ENCODE measurements at regions not wholly inside any gene's neighbourhood (a gene's known extent, or its start where the extent isn't known, plus 50 kb on each side); places are given as distances from the start of the nearest gene placed in this dataset.

- no CpG with 5 or more reads among the region's 3 CpGs for WGBS (ENCODE audit: extremely low coverage, insufficient coverage, low lambda C conversion rate)
- Histone ChIP-seq H3K9ac (ENCODE audit: low read length) (no peak overlapping the region), H3K79me1 (ENCODE audit: low read length) (no peaks in the 10 kb centered on the region), H2AK5ac (ENCODE audit: low read length) (no peak overlapping the region), H4K5ac (ENCODE audit: low read length) (no peak overlapping the region), H3K4me2 (ENCODE audit: low read length) (no peak overlapping the region), H3K79me2 (ENCODE audit: control insufficient read depth, insufficient read depth, low read length) (no peaks in the 10 kb centered on the region), H3K36me3 (ENCODE audit: control insufficient read depth, insufficient read depth, low read length) (no peaks in the 10 kb centered on the region), H2BK15ac (replicated peaks; ENCODE audit: low read depth) (no peak overlapping the region), H3K4ac (ENCODE audit: low read depth, low read length) (no peak overlapping the region), H2BK5ac (ENCODE audit: low read length) (no peak overlapping the region), H3K27ac (ENCODE audit: low read depth, low read length) (no peak overlapping the region), H3K56ac (ENCODE audit: low read length) (no peak overlapping the region), H3K27me3 (ENCODE audit: insufficient read depth, low read length, poor library complexity) (no peaks in the 10 kb centered on the region), H3K23ac (ENCODE audit: low read length) (no peak overlapping the region), H3K4me3 (ENCODE audit: low read length) (no peak overlapping the region), H4K8ac (ENCODE audit: low read depth, low read length) (no peak overlapping the region), H3K4me1 (ENCODE audit: control insufficient read depth, low read depth, low read length) (no peaks in the 10 kb centered on the region), H3K18ac (ENCODE audit: low read length) (no peak overlapping the region), H2BK120ac (ENCODE audit: low read depth, low read length) (no peak overlapping the region)
- DNase-seq, result no peak
These were observed 101.3 kb upstream of the CACNA2D3 start for GRCh38 chr3:54021071-54021470.

GRCh38 chr3:54020436-54020835 is 101.9 kb upstream of the CACNA2D3 start:
- DNase-seq, result no peak
- H3K18ac ChIP-seq (ENCODE audit: low read length), result no peak overlapping the region
- no peak overlapping the region for H2AK5ac ChIP-seq (ENCODE audit: low read length)
- H2BK5ac ChIP-seq (ENCODE audit: low read length), result no peak overlapping the region
- H3K4me2 ChIP-seq (ENCODE audit: low read length), result no peak overlapping the region
- no peaks in the 10 kb centered on the region for H3K27me3 ChIP-seq (ENCODE audit: insufficient read depth, low read length, poor library complexity)
- no peaks in the 10 kb centered on the region for H3K79me2 ChIP-seq (ENCODE audit: control insufficient read depth, insufficient read depth, low read length)
- no peak overlapping the region for H3K27ac ChIP-seq (ENCODE audit: low read depth, low read length)
- no peak overlapping the region for H2BK15ac ChIP-seq (replicated peaks; ENCODE audit: low read depth)
- H3K23ac ChIP-seq (ENCODE audit: low read length), result no peak overlapping the region
- H4K8ac ChIP-seq (ENCODE audit: low read depth, low read length), result no peak overlapping the region
- H3K9ac ChIP-seq (ENCODE audit: low read length), result no peak overlapping the region
- no peaks in the 10 kb centered on the region for H3K79me1 ChIP-seq (ENCODE audit: low read length)
- no peaks in the 10 kb centered on the region for H3K4me1 ChIP-seq (ENCODE audit: control insufficient read depth, low read depth, low read length)
- no peaks in the 10 kb centered on the region for H3K36me3 ChIP-seq (ENCODE audit: control insufficient read depth, insufficient read depth, low read length)
- H3K4me3 ChIP-seq (ENCODE audit: low read length), result no peak overlapping the region
- no peak overlapping the region for H4K5ac ChIP-seq (ENCODE audit: low read length)
- no peak overlapping the region for H2BK120ac ChIP-seq (ENCODE audit: low read depth, low read length)
- no peak overlapping the region for H3K56ac ChIP-seq (ENCODE audit: low read length)
- H3K4ac ChIP-seq (ENCODE audit: low read depth, low read length), result no peak overlapping the region
- WGBS (ENCODE audit: extremely low coverage, insufficient coverage, low lambda C conversion rate), result no CpG with 5 or more reads among the region's 3 CpGs

GRCh38 chr3:54014067-54014466 is 108.3 kb upstream of the CACNA2D3 start:
- Histone ChIP-seq H3K9ac (ENCODE audit: low read length) (no peak overlapping the region), H3K36me3 (ENCODE audit: control insufficient read depth, insufficient read depth, low read length) (no peaks in the 10 kb centered on the region), H2AK5ac (ENCODE audit: low read length) (no peak overlapping the region), H3K27ac (ENCODE audit: low read depth, low read length) (no peak overlapping the region), H2BK120ac (ENCODE audit: low read depth, low read length) (no peak overlapping the region), H3K79me1 (ENCODE audit: low read length) (no peaks in the 10 kb centered on the region), H2BK5ac (ENCODE audit: low read length) (no peak overlapping the region), H3K18ac (ENCODE audit: low read length) (no peak overlapping the region), H3K4me2 (ENCODE audit: low read length) (no peak overlapping the region), H2BK15ac (replicated peaks; ENCODE audit: low read depth) (no peak overlapping the region), H3K23ac (ENCODE audit: low read length) (no peak overlapping the region), H3K4me3 (ENCODE audit: low read length) (no peak overlapping the region), H3K79me2 (ENCODE audit: control insufficient read depth, insufficient read depth, low read length) (no peaks in the 10 kb centered on the region), H3K56ac (ENCODE audit: low read length) (no peak overlapping the region), H3K4me1 (ENCODE audit: control insufficient read depth, low read depth, low read length) (no peaks in the 10 kb centered on the region), H4K8ac (ENCODE audit: low read depth, low read length) (no peak overlapping the region), H3K4ac (ENCODE audit: low read depth, low read length) (no peak overlapping the region), H4K5ac (ENCODE audit: low read length) (no peak overlapping the region), H3K27me3 (ENCODE audit: insufficient read depth, low read length, poor library complexity) (no peaks in the 10 kb centered on the region)
- DNase-seq, result no peak
- no CpG with 5 or more reads among the region's 3 CpGs for WGBS (ENCODE audit: extremely low coverage, insufficient coverage, low lambda C conversion rate)

- Histone ChIP-seq H3K18ac (ENCODE audit: low read length) (no peak overlapping the region), H2BK5ac (ENCODE audit: low read length) (no peak overlapping the region), H3K9ac (ENCODE audit: low read length) (no peak overlapping the region), H4K8ac (ENCODE audit: low read depth, low read length) (no peak overlapping the region), H4K5ac (ENCODE audit: low read length) (no peak overlapping the region), H3K4ac (ENCODE audit: low read depth, low read length) (no peak overlapping the region), H3K4me3 (ENCODE audit: low read length) (no peak overlapping the region), H2AK5ac (ENCODE audit: low read length) (no peak overlapping the region), H2BK120ac (ENCODE audit: low read depth, low read length) (no peak overlapping the region), H2BK15ac (replicated peaks; ENCODE audit: low read depth) (no peak overlapping the region), H3K27ac (ENCODE audit: low read depth, low read length) (no peak overlapping the region), H3K79me1 (ENCODE audit: low read length) (no peaks in the 10 kb centered on the region), H3K36me3 (ENCODE audit: control insufficient read depth, insufficient read depth, low read length) (no peaks in the 10 kb centered on the region), H3K4me1 (ENCODE audit: control insufficient read depth, low read depth, low read length) (no peaks in the 10 kb centered on the region), H3K79me2 (ENCODE audit: control insufficient read depth, insufficient read depth, low read length) (no peaks in the 10 kb centered on the region), H3K56ac (ENCODE audit: low read length) (no peak overlapping the region), H3K4me2 (ENCODE audit: low read length) (no peak overlapping the region), H3K27me3 (ENCODE audit: insufficient read depth, low read length, poor library complexity) (no peaks in the 10 kb centered on the region), H3K23ac (ENCODE audit: low read length) (no peak overlapping the region)
- DNase-seq, result no peak
- no CpG with 5 or more reads among the region's 2 CpGs for WGBS (ENCODE audit: extremely low coverage, insufficient coverage, low lambda C conversion rate)
These were observed 113.6 kb upstream of the CACNA2D3 start for GRCh38 chr3:54008744-54009143.

GRCh38 chr3:54008099-54008498 is 114.3 kb upstream of the CACNA2D3 start:
- no peaks in the 10 kb centered on the region for H3K36me3 ChIP-seq (ENCODE audit: control insufficient read depth, insufficient read depth, low read length)
- WGBS (ENCODE audit: extremely low coverage, insufficient coverage, low lambda C conversion rate), result no CpG with 5 or more reads among the region's 6 CpGs
- no peak overlapping the region for H2BK15ac ChIP-seq (replicated peaks; ENCODE audit: low read depth)
- no peak overlapping the region for H3K4me3 ChIP-seq (ENCODE audit: low read length)
- H2BK120ac ChIP-seq (ENCODE audit: low read depth, low read length), result no peak overlapping the region
- DNase-seq, result no peak
- no peak overlapping the region for H3K27ac ChIP-seq (ENCODE audit: low read depth, low read length)
- no peaks in the 10 kb centered on the region for H3K79me2 ChIP-seq (ENCODE audit: control insufficient read depth, insufficient read depth, low read length)
- H4K8ac ChIP-seq (ENCODE audit: low read depth, low read length), result no peak overlapping the region
- H3K23ac ChIP-seq (ENCODE audit: low read length), result no peak overlapping the region
- H3K27me3 ChIP-seq (ENCODE audit: insufficient read depth, low read length, poor library complexity), result no peaks in the 10 kb centered on the region
- H3K4me2 ChIP-seq (ENCODE audit: low read length), result no peak overlapping the region
- no peak overlapping the region for H4K5ac ChIP-seq (ENCODE audit: low read length)
- H2BK5ac ChIP-seq (ENCODE audit: low read length), result no peak overlapping the region
- no peak overlapping the region for H2AK5ac ChIP-seq (ENCODE audit: low read length)
- no peak overlapping the region for H3K9ac ChIP-seq (ENCODE audit: low read length)
- no peak overlapping the region for H3K18ac ChIP-seq (ENCODE audit: low read length)
- H3K56ac ChIP-seq (ENCODE audit: low read length), result no peak overlapping the region
- H3K4me1 ChIP-seq (ENCODE audit: control insufficient read depth, low read depth, low read length), result no peaks in the 10 kb centered on the region
- H3K79me1 ChIP-seq (ENCODE audit: low read length), result no peaks in the 10 kb centered on the region
- H3K4ac ChIP-seq (ENCODE audit: low read depth, low read length), result no peak overlapping the region

GRCh38 chr3:54004335-54004734 is 112.7 kb upstream of the SELENOK start:
- Histone ChIP-seq H2BK15ac (replicated peaks; ENCODE audit: low read depth) (no peak overlapping the region), H3K56ac (ENCODE audit: low read length) (no peak overlapping the region), H2BK120ac (ENCODE audit: low read depth, low read length) (no peak overlapping the region), H4K8ac (ENCODE audit: low read depth, low read length) (no peak overlapping the region), H3K36me3 (ENCODE audit: control insufficient read depth, insufficient read depth, low read length) (no peaks in the 10 kb centered on the region), H3K4me3 (ENCODE audit: low read length) (no peak overlapping the region), H3K27ac (ENCODE audit: low read depth, low read length) (no peak overlapping the region), H3K9ac (ENCODE audit: low read length) (no peak overlapping the region), H3K4ac (ENCODE audit: low read depth, low read length) (no peak overlapping the region), H3K79me2 (ENCODE audit: control insufficient read depth, insufficient read depth, low read length) (no peaks in the 10 kb centered on the region), H3K4me2 (ENCODE audit: low read length) (no peak overlapping the region), H3K4me1 (ENCODE audit: control insufficient read depth, low read depth, low read length) (no peaks in the 10 kb centered on the region), H4K5ac (ENCODE audit: low read length) (no peak overlapping the region), H2BK5ac (ENCODE audit: low read length) (no peak overlapping the region), H3K27me3 (ENCODE audit: insufficient read depth, low read length, poor library complexity) (no peaks in the 10 kb centered on the region), H2AK5ac (ENCODE audit: low read length) (no peak overlapping the region), H3K79me1 (ENCODE audit: low read length) (no peaks in the 10 kb centered on the region), H3K18ac (ENCODE audit: low read length) (no peak overlapping the region), H3K23ac (ENCODE audit: low read length) (no peak overlapping the region)
- DNase-seq, result no peak
- no CpG with 5 or more reads among the region's 5 CpGs for WGBS (ENCODE audit: extremely low coverage, insufficient coverage, low lambda C conversion rate)

Measured in mesendoderm (in vitro differentiated cells).